ENCODE measurements at regions not wholly inside any gene's neighbourhood (a gene's known extent, or its start where the extent isn't known, plus 50 kb on each side); places are given as distances from the start of the nearest gene placed in this dataset.

- DNase-seq (no peak), ATAC-seq (ENCODE audit: low read depth) (no peak)
- Histone ChIP-seq H2BK15ac (ENCODE audit: low read depth, low read length) (no peak overlapping the region), H2BK20ac (ENCODE audit: low read depth, low read length) (no peak overlapping the region), H2AK9ac (replicated peaks; ENCODE audit: low read depth, low read length, poor library complexity) (no peak overlapping the region), H2BK5ac (ENCODE audit: low read depth, low read length, poor library complexity, severe bottlenecking) (no peak overlapping the region), H3K56ac (ENCODE audit: extremely low read depth, insufficient read depth, low read length) (no peak overlapping the region), H3K14ac (replicated peaks; ENCODE audit: low read depth, low read length) (no peak overlapping the region), H3K4me2 (ENCODE audit: low read depth, low read length) (no peak overlapping the region), H2AK5ac (ENCODE audit: low read depth, low read length) (no peak overlapping the region), H3K9me3 (ENCODE audit: control insufficient read depth, insufficient read depth, low read length) (no peaks in the 10 kb centered on the region), H4K8ac (ENCODE audit: low read depth in 2 of 2, low read length in 2 of 2) (no peak overlapping the region), H4K91ac (ENCODE audit: insufficient read depth, low read depth, low read length) (no peak overlapping the region), H3K79me1 (ENCODE audit: low read depth in 1 of 2, low read length in 2 of 2) (no peaks in the 10 kb centered on the region), H3K18ac (ENCODE audit: low read depth, low read length) (no peak overlapping the region), H4K5ac (ENCODE audit: low read depth, low read length) (no peak overlapping the region), H3K27ac (ENCODE audit: insufficient read depth, low read length) (no peak overlapping the region), H3K9ac (ENCODE audit: low read depth, low read length) (no peak overlapping the region), H3K23ac (ENCODE audit: low read depth, low read length) (no peak overlapping the region), H3K27me3 (ENCODE audit: control insufficient read depth, insufficient read depth, low read length) (no peaks in the 10 kb centered on the region), H3K4me3 (ENCODE audit: insufficient read depth, low read depth, low read length) (no peak overlapping the region), H4K20me1 (ENCODE audit: insufficient read depth, low read length) (no peaks in the 10 kb centered on the region), H3K9me1 (ENCODE audit: insufficient read depth, low read length) (no peaks in the 10 kb centered on the region), H2AFZ (replicated peaks; ENCODE audit: low read length, poor library complexity) (no peak overlapping the region), H2BK120ac (ENCODE audit: low read depth, low read length) (no peak overlapping the region), H3K4ac (ENCODE audit: low read depth, low read length) (no peak overlapping the region), H3K4me1 (ENCODE audit: control insufficient read depth, insufficient read depth, low read length) (no peaks in the 10 kb centered on the region; the same call in 1 of the 2 replicates), H3K36me3 (ENCODE audit: control insufficient read depth, insufficient read depth, low read length) (no peaks in the 10 kb centered on the region)
- dilution Hi-C loops (cut with HindIII; ENCODE audit: low sequenced_read_pairs, unreplicated experiment), result no loop called here
- TF ChIP-seq CHD1 (IDR thresholded peaks at IDR 0.05; ENCODE audit: low read depth, low read length), result no peak
- TF ChIP-seq RAD21 (IDR thresholded peaks at IDR 0.05; ENCODE audit: low read length), result no peak
- TF ChIP-seq SMC3 (IDR thresholded peaks at IDR 0.05; ENCODE audit: low read depth, low read length), result no peak
- no peak for TF ChIP-seq NFE2L2 (IDR thresholded peaks at IDR 0.05; ENCODE audit: low read depth, low read length)
- TF ChIP-seq BHLHE40 (IDR thresholded peaks at IDR 0.05; ENCODE audit: low read depth, low read length), result no peak
- TF ChIP-seq POLR2A (IDR thresholded peaks at IDR 0.05; ENCODE audit: low read depth, low read length), result no peak
- no peak for TF ChIP-seq RCOR1 (IDR thresholded peaks at IDR 0.05; ENCODE audit: insufficient replicate concordance, low read length)
- TF ChIP-seq MAZ (IDR thresholded peaks at IDR 0.05; ENCODE audit: borderline replicate concordance, low read depth, low read length), result no peak
- TF ChIP-seq ELK1 (IDR thresholded peaks at IDR 0.05; ENCODE audit: borderline replicate concordance, low read depth, low read length), result no peak
- TF ChIP-seq MAFK (IDR thresholded peaks at IDR 0.05; ENCODE audit: low read depth, low read length), result no peak
- no peak for TF ChIP-seq FOS (IDR thresholded peaks at IDR 0.05; ENCODE audit: low read depth, low read length)
- TF ChIP-seq USF2 (IDR thresholded peaks at IDR 0.05; ENCODE audit: low read depth, low read length), result no peak
- no peak for TF ChIP-seq RFX5 (IDR thresholded peaks at IDR 0.05; ENCODE audit: low read depth, low read length)
- TF ChIP-seq MXI1 (IDR thresholded peaks at IDR 0.05; ENCODE audit: borderline replicate concordance, low read depth, low read length), result no peak
- TF ChIP-seq CEBPB (IDR thresholded peaks at IDR 0.05; ENCODE audit: low read depth, low read length), result no peak
- intact Hi-C loops (cut with micrococcal nuclease), result no loop called here
- BruUV-seq (replicated peaks), result no TSS peak
- ChIA-PET CTCF (no interaction called here), POLR2A (ENCODE audit: unreplicated experiment) (no interaction called here)
- in situ Hi-C loops (cut with MboI; ENCODE audit: low sequenced_read_pairs), result no loop called here
- WGBS, 2 experiments (ENCODE audit: extremely low coverage in 2 of 2, insufficient read length in 1 of 2), result no CpG with 5 or more reads among the region's 3 CpGs
These were observed 106.9 kb upstream of the LRIG3 start for GRCh38 chr12:59027199-59027598.

All from IMR-90 (cell line).